ENCODE measurements at regions not wholly inside any gene's neighbourhood (a gene's known extent, or its start where the extent isn't known, plus 50 kb on each side); places are given as distances from the start of the nearest gene placed in this dataset.

GRCh38 chr3:184659797-184660301 is 52.0 kb downstream of the MAGEF1 start:
- Mint-ChIP-seq H3K4me3 (no peak overlapping the region), H3K9me3 (no peaks in the 10 kb centered on the region), H3K27me3 (peaks cover 38% of the 10 kb centered on the region), H3K27ac (ENCODE audit: low read depth) (no peak overlapping the region), H3K36me3 (ENCODE audit: insufficient read depth) (no peaks in the 10 kb centered on the region), H3K4me1 (peaks cover 6% of the 10 kb centered on the region)
- ATAC-seq (replicated peaks; ENCODE audit: extremely low read depth, poor library complexity, severe bottlenecking) (no peak), DNase-seq (ENCODE audit: low spot score in 2 of 2) (no peak)

GRCh38 chr3:184658223-184658928 is 53.5 kb downstream of the MAGEF1 start:
- peaks cover 37% of the 10 kb centered on the region for H3K27me3 Mint-ChIP-seq
- H3K36me3 Mint-ChIP-seq (ENCODE audit: insufficient read depth), result peaks cover 3% of the 10 kb centered on the region
- no peak for ATAC-seq (replicated peaks; ENCODE audit: extremely low read depth, poor library complexity, severe bottlenecking)
- no peak for DNase-seq (ENCODE audit: low spot score in 2 of 2)
- H3K27ac Mint-ChIP-seq (ENCODE audit: low read depth), result no peak overlapping the region
- peaks cover 6% of the 10 kb centered on the region for H3K4me1 Mint-ChIP-seq
- H3K4me3 Mint-ChIP-seq, result no peak overlapping the region
- H3K9me3 Mint-ChIP-seq, result no peaks in the 10 kb centered on the region

GRCh38 chr3:184656829-184657681 is 54.8 kb downstream of the MAGEF1 start:
- Mint-ChIP-seq H3K4me3 (no peak overlapping the region), H3K36me3 (ENCODE audit: insufficient read depth) (peaks cover 3% of the 10 kb centered on the region), H3K27me3 (peaks cover 47% of the 10 kb centered on the region), H3K9me3 (no peaks in the 10 kb centered on the region), H3K27ac (ENCODE audit: low read depth) (no peak overlapping the region), H3K4me1 (peaks cover 6% of the 10 kb centered on the region)
- ATAC-seq (replicated peaks; ENCODE audit: extremely low read depth, poor library complexity, severe bottlenecking), result no peak
- DNase-seq (ENCODE audit: low spot score in 2 of 2), result no peak

- Mint-ChIP-seq H3K27me3 (peaks cover 54% of the 10 kb centered on the region), H3K4me3 (no peak overlapping the region), H3K27ac (ENCODE audit: low read depth) (no peak overlapping the region), H3K36me3 (ENCODE audit: insufficient read depth) (peaks cover 3% of the 10 kb centered on the region), H3K4me1 (peaks cover 6% of the 10 kb centered on the region), H3K9me3 (no peaks in the 10 kb centered on the region)
- DNase-seq (ENCODE audit: low spot score in 2 of 2) (no peak), ATAC-seq (replicated peaks; ENCODE audit: extremely low read depth, poor library complexity, severe bottlenecking) (no peak)
Measured at GRCh38 chr3:184656458-184656828, 55.4 kb downstream of the MAGEF1 start.

- Mint-ChIP-seq H3K36me3 (ENCODE audit: insufficient read depth) (peaks cover 3% of the 10 kb centered on the region), H3K27ac (ENCODE audit: low read depth) (no peak overlapping the region), H3K4me3 (no peak overlapping the region), H3K4me1 (peaks cover 6% of the 10 kb centered on the region), H3K27me3 (peaks cover 51% of the 10 kb centered on the region), H3K9me3 (no peaks in the 10 kb centered on the region)
- DNase-seq (ENCODE audit: low spot score in 2 of 2), result no peak
- ATAC-seq (replicated peaks; ENCODE audit: extremely low read depth, poor library complexity, severe bottlenecking), result no peak
Measured at GRCh38 chr3:184655597-184655996, 56.3 kb downstream of the MAGEF1 start.

- no peak for ATAC-seq (replicated peaks; ENCODE audit: extremely low read depth, poor library complexity, severe bottlenecking)
- Mint-ChIP-seq H3K4me3 (no peak overlapping the region), H3K4me1 (peaks cover 6% of the 10 kb centered on the region), H3K27me3 (peaks cover 54% of the 10 kb centered on the region), H3K36me3 (ENCODE audit: insufficient read depth) (peaks cover 3% of the 10 kb centered on the region), H3K27ac (ENCODE audit: low read depth) (no peak overlapping the region), H3K9me3 (no peaks in the 10 kb centered on the region)
- DNase-seq (ENCODE audit: low spot score in 2 of 2), result no peak
Measured at GRCh38 chr3:184654375-184654774, 57.5 kb downstream of the MAGEF1 start.

GRCh38 chr3:184652465-184652864 is 59.4 kb downstream of the MAGEF1 start:
- DNase-seq (ENCODE audit: low spot score in 2 of 2) (no peak), ATAC-seq (replicated peaks; ENCODE audit: extremely low read depth, poor library complexity, severe bottlenecking) (no peak)
- no peaks in the 10 kb centered on the region for H3K9me3 Mint-ChIP-seq
- peaks cover 3% of the 10 kb centered on the region for H3K36me3 Mint-ChIP-seq (ENCODE audit: insufficient read depth)
- no peak overlapping the region for H3K27ac Mint-ChIP-seq (ENCODE audit: low read depth)
- no peak overlapping the region for H3K4me3 Mint-ChIP-seq
- peaks cover 5% of the 10 kb centered on the region for H3K4me1 Mint-ChIP-seq
- peaks cover 64% of the 10 kb centered on the region for H3K27me3 Mint-ChIP-seq

GRCh38 chr3:184651904-184652303 is 60.0 kb downstream of the MAGEF1 start:
- Mint-ChIP-seq H3K4me1 (no peaks in the 10 kb centered on the region), H3K36me3 (ENCODE audit: insufficient read depth) (peaks cover 3% of the 10 kb centered on the region), H3K27me3 (peaks cover 59% of the 10 kb centered on the region), H3K9me3 (no peaks in the 10 kb centered on the region), H3K27ac (ENCODE audit: low read depth) (no peak overlapping the region), H3K4me3 (no peak overlapping the region)
- DNase-seq (ENCODE audit: low spot score in 2 of 2) (no peak), ATAC-seq (replicated peaks; ENCODE audit: extremely low read depth, poor library complexity, severe bottlenecking) (no peak)

- no peaks in the 10 kb centered on the region for H3K36me3 Mint-ChIP-seq (ENCODE audit: insufficient read depth)
- peaks cover 52% of the 10 kb centered on the region for H3K27me3 Mint-ChIP-seq
- ATAC-seq (replicated peaks; ENCODE audit: extremely low read depth, poor library complexity, severe bottlenecking) (no peak), DNase-seq (ENCODE audit: low spot score in 2 of 2) (no peak)
- H3K4me1 Mint-ChIP-seq, result no peaks in the 10 kb centered on the region
- H3K9me3 Mint-ChIP-seq, result no peaks in the 10 kb centered on the region
- no peak overlapping the region for H3K27ac Mint-ChIP-seq (ENCODE audit: low read depth)
- H3K4me3 Mint-ChIP-seq, result no peak overlapping the region
Measured at GRCh38 chr3:184648636-184649035, 63.2 kb downstream of the MAGEF1 start.

GRCh38 chr3:184647405-184647936 is 64.4 kb downstream of the MAGEF1 start:
- Mint-ChIP-seq H3K4me3 (no peak overlapping the region), H3K36me3 (ENCODE audit: insufficient read depth) (no peaks in the 10 kb centered on the region), H3K27me3 (peaks cover 48% of the 10 kb centered on the region), H3K4me1 (no peaks in the 10 kb centered on the region), H3K27ac (ENCODE audit: low read depth) (no peak overlapping the region), H3K9me3 (no peaks in the 10 kb centered on the region)
- no peak for ATAC-seq (replicated peaks; ENCODE audit: extremely low read depth, poor library complexity, severe bottlenecking)
- no peak for DNase-seq (ENCODE audit: low spot score in 2 of 2)

- H3K4me3 Mint-ChIP-seq, result no peak overlapping the region
- DNase-seq (ENCODE audit: low spot score in 2 of 2) (no peak), ATAC-seq (replicated peaks; ENCODE audit: extremely low read depth, poor library complexity, severe bottlenecking) (no peak)
- no peaks in the 10 kb centered on the region for H3K36me3 Mint-ChIP-seq (ENCODE audit: insufficient read depth)
- H3K27ac Mint-ChIP-seq (ENCODE audit: low read depth), result no peak overlapping the region
- no peaks in the 10 kb centered on the region for H3K4me1 Mint-ChIP-seq
- H3K9me3 Mint-ChIP-seq, result no peaks in the 10 kb centered on the region
- peaks cover 34% of the 10 kb centered on the region for H3K27me3 Mint-ChIP-seq
Measured at GRCh38 chr3:184645336-184645735, 66.5 kb downstream of the MAGEF1 start.

GRCh38 chr3:184643442-184643841 is 68.4 kb downstream of the MAGEF1 start:
- Mint-ChIP-seq H3K27ac (ENCODE audit: low read depth) (no peak overlapping the region), H3K4me3 (no peak overlapping the region), H3K27me3 (peaks cover 18% of the 10 kb centered on the region), H3K9me3 (no peaks in the 10 kb centered on the region), H3K36me3 (ENCODE audit: insufficient read depth) (no peaks in the 10 kb centered on the region), H3K4me1 (no peaks in the 10 kb centered on the region)
- no peak for DNase-seq (ENCODE audit: low spot score in 2 of 2)
- ATAC-seq (replicated peaks; ENCODE audit: extremely low read depth, poor library complexity, severe bottlenecking), result no peak
